Skin of body (tissue), 1 donor: ENCODE measurements at regions not wholly inside any gene's neighbourhood (a gene's known extent, or its start where the extent isn't known, plus 50 kb on each side); places are given as distances from the start of the nearest gene placed in this dataset.
"Not testable (repeated sequence)": the region's sequence is repeated elsewhere in the genome, so short reads cannot be mapped to it uniquely, and the experiment has no call there.

Experiments
- DNase-seq: peaks from one replicate; lab custom pipeline; 2025; lab: John Stamatoyannopoulos, UW

GRCh38 chr1:60916906-60917305, 165.5 kb upstream of the NFIA start:
- DNase-seq: no peak

- no peak for DNase-seq
Measured at GRCh38 chr1:60916199-60916598, 166.2 kb upstream of the NFIA start.

- no peak for DNase-seq
Measured at GRCh38 chr1:60915441-60915840, 166.9 kb upstream of the NFIA start.

GRCh38 chr1:60914982-60915381, 167.4 kb upstream of the NFIA start:
- no peak for DNase-seq

- DNase-seq: not testable (repeated sequence)
Measured at GRCh38 chr1:60913708-60914107, 168.7 kb upstream of the NFIA start.

- DNase-seq: no peak
Measured at GRCh38 chr1:60913039-60913438, 169.3 kb upstream of the NFIA start.

- peak; percentile 54 for DNase-seq
Measured at GRCh38 chr1:60911966-60912697, 170.2 kb upstream of the NFIA start.

- no peak for DNase-seq
Measured at GRCh38 chr1:60908159-60908558, 174.2 kb upstream of the NFIA start.

GRCh38 chr1:60906526-60906925, 175.8 kb upstream of the NFIA start:
- no peak for DNase-seq

- DNase-seq: no peak
Measured at GRCh38 chr1:60906039-60906438, 176.3 kb upstream of the NFIA start.

GRCh38 chr1:60904099-60904851, 178.1 kb upstream of the NFIA start:
- DNase-seq: peak; percentile 46

- peak; percentile 59 for DNase-seq
Measured at GRCh38 chr1:60903591-60903990, 178.8 kb upstream of the NFIA start.

GRCh38 chr1:60899464-60899863, 182.9 kb upstream of the NFIA start:
- no peak for DNase-seq

- no peak for DNase-seq
Measured at GRCh38 chr1:60898987-60899386, 183.4 kb upstream of the NFIA start.

- no peak for DNase-seq
Measured at GRCh38 chr1:60898413-60898812, 183.9 kb upstream of the NFIA start.

GRCh38 chr1:60896701-60897363, 185.5 kb upstream of the NFIA start:
- DNase-seq: no peak

GRCh38 chr1:60895701-60896100, 186.7 kb upstream of the NFIA start:
- no peak for DNase-seq

- DNase-seq: no peak
Measured at GRCh38 chr1:60895252-60895651, 187.1 kb upstream of the NFIA start.

GRCh38 chr1:60894741-60895140, 187.6 kb upstream of the NFIA start:
- DNase-seq: no peak

GRCh38 chr1:60894130-60894529, 188.2 kb upstream of the NFIA start:
- DNase-seq: no peak

- no peak for DNase-seq
Measured at GRCh38 chr1:60893136-60893930, 189.0 kb upstream of the NFIA start.

- DNase-seq: no peak
Measured at GRCh38 chr1:60891765-60892164, 190.6 kb upstream of the NFIA start.
